CD4-positive, alpha-beta T cell treated with Interleukin-4 for 1 hour (primary cell): ENCODE measurements at regions not wholly inside any gene's neighbourhood (a gene's known extent, or its start where the extent isn't known, plus 50 kb on each side); places are given as distances from the start of the nearest gene placed in this dataset.

Experiments
- DNase-seq, 2 donors: peaks; one replicate each; pipeline ENCODE4 v3.0.0-alpha.2; 2020 to 2022

DNA sequence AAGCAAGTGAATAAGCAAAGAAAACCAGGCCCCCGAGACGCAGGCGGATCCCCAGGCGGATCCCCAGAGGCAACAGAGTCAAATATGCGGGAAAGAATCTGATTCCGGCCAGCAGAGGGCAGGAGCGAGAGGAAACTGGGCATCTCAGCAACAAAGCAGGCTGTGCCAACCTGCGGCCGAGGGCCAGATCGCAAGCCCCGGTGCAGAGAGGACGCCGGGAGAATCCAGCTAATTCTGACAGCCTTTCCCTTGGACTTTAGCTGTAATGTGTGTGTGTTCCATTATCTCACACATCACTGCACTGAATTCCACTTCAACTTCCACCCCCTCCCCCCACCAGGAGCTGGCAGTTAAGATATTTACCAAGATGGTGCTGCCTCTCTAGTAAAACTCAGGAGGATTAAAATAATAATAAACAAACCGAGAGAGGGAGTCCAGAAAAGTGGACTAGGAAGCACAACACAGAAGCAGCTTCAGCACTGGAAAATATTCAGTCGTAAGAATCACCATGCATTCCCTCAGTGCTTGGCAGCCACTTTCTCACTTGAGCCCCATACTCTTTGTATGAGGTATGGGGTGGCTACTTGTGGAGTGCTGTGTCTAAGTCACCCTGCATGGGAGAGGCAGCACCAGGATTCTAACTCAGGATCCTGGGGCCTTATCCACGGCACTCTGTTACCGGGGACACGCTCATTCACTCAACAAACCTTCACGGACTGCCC is 66.2 kb upstream of the SNX9 start:
- peak; percentile 80 to 85 for DNase-seq

- DNase-seq = peak in 1 of 2 donors; percentile 57
These were observed 65.3 kb upstream of the SNX9 start for GRCh38 chr6:157757430-157758403.

GRCh38 chr6:157758516-157759023 is 64.5 kb upstream of the SNX9 start:
- DNase-seq = no peak

DNA sequence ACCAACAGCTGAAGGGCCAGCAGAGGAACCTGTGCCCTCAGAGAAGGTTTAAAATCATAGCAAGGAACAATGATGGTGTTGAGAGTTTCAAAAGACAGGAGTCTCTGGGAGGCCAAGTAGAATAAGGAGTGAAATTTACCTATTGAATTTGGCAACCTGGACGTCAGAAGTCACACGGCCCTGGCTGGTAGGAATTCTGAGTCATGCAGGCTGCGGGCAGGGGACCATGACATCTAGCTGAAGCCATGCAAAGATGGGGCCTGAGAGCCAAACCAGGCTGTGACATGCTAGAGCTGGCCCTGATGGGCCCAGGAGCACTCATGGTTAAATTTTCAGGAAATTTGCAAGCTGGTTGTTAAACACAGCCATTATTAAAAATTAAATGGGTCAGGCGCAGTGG is 64.0 kb upstream of the SNX9 start:
- DNase-seq = no peak

DNA sequence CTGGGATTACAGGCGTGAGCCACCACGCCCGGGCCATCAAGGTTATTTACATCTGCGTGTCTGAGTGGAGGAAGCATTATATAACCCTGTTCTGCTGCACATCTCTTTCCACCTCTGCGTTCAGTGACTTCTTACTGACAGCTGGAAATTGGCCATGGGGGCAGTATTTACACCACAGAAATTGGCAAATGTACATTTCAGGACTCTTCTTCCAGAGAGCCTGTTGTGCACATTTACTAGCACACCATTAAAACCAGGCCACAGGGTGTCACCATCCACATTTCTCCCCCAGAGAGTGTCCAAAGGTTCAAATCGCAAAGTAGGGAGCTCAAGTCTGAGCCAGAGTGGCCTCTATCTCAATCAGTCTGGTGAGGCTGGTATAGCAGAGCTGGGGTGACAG is 62.9 kb upstream of the SNX9 start:
- no peak for DNase-seq

DNA sequence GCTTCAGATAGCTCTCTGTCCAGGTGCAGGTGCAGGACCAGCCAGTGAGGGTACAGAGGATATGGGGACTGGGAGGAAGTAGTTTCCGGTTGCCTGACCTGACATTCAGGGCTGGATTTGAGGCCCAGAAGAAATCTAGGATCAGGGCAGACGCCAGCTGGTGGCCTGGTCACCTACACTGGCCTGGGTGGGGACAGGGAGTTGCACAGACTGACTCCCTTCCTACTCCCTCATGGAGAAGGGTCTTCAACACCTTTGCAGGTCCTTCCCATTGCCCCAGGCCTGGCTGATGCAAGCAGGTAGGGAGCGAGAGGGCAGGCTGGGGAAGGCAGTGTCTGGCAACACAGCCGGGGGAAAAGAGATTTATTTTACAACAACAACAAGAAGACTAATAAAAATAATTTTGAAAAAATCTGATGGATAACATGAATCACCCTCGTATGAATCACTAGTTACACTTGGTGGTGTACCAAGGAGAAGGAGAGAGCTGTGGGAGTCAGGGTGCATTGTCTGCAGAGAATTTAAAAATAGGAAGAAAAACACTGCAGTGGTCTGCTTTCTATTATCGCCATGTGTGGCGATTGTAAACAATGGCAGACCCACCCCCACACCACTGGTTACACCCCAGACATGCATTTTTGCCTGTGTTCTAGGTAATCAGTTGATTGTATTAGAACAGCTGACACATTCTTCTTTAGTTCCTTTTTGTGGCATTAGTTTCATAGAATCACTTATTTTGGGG is 62.3 kb upstream of the SNX9 start:
- peak in 1 of 2 donors; percentile 58 for DNase-seq

GRCh38 chr6:157761331-157761921 is 61.6 kb upstream of the SNX9 start:
- peak; percentile 57 to 75 for DNase-seq

DNA sequence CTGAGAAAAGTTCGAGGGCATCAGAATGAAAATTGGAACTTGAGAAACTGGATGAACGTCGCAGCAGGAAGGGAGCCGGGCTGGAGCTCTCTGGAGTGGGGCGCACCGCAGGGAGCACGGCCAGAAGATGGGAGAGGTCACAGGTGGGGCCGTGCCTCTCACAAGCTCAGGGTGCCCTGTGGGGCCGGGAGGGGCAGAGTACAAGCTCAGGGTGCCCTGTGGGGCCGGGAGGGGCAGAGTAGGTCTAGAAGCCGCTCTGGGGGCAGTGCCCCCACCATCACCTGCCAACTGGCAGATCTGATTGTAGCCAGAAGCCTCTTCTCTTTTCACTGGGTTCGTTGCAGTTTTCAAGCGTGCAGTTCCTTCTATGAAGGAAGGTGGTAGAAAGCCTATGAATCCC is 61.1 kb upstream of the SNX9 start:
- no peak for DNase-seq

- peak; percentile 25 to 51 for DNase-seq
These were observed 60.4 kb upstream of the SNX9 start for GRCh38 chr6:157762636-157763035.

- peak; percentile 13 to 39 for DNase-seq
These were observed 59.7 kb upstream of the SNX9 start for GRCh38 chr6:157763129-157763903.

DNA sequence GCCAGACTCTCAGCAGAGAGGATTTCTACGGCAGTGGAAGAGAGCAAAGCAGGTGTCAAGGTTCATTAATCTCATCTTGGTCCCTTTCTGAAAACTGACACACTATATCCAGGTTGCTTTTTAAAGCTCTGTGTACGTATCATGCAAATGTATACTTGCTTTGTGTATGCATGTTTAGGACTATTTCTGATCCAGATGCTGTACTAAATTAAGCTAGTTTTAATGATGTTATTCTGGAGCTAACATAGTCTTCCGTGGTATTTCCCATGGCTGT is 59.2 kb upstream of the SNX9 start:
- DNase-seq = no peak

DNA sequence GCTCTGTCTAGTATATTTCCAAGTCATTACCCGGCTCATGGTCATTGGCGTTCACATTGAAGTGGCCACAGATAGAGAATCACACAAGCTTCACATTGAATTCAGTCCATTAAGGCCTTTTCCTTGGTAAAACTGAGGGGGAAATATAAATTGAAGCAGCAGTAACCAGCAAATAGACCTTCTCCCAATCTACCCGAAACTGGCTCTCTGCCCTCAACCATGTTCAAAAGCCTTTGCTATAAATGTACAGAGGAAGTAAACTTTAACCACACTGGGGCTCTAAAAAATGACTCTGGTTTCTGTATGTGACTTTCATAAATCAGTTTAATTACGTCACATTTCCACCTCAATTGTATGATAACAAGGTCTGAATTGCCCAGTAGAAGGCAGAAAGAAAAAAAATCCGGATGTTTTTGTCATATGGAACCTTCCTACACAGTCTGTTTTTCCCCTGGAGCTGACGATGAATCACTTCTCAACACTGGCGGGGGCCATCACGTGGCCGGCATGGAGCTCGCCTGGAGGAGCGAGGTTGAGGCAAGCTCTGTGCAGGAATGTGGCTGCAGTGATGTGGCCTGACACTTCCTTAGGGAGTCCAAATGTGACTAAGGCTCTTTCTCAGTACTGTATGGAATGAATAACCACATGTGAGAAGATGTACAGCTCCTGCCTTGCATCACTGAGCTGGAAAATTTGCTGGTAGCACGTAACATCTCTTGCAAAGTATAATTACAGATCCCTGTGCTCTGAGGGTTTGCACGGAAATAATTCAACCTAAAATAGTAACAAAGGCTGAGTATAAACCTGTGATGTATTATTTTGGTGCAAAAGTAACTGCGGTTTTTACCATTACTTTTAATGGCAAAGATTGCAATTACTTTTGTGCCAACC is 58.6 kb upstream of the SNX9 start:
- peak; percentile 89 to 90 for DNase-seq

- no peak for DNase-seq
These were observed 55.9 kb upstream of the SNX9 start for GRCh38 chr6:157766901-157767774.

GRCh38 chr6:157767775-157768156 is 55.3 kb upstream of the SNX9 start:
- no peak for DNase-seq

DNA sequence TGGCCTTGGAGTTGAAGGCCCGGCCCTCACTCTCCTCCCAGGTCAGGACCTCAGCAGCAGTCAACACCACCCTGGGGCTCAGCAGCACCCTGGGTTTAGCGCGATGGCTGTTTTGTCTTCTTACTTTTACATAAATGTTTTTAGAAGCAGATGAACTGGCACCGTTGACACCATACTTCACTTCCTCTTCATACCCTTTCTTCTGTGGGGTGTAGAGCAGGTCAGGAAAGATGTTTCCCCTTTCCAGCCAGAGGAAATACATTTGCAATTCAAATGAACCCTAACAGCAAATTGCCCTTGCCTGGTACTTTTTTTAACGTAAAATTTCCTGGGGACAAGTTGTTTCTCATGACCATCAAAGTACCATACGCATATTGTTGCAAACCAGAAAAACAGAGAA is 54.7 kb upstream of the SNX9 start:
- peak; percentile 28 to 49 for DNase-seq

GRCh38 chr6:157768863-157769551 is 54.0 kb upstream of the SNX9 start:
- DNase-seq = no peak

DNA sequence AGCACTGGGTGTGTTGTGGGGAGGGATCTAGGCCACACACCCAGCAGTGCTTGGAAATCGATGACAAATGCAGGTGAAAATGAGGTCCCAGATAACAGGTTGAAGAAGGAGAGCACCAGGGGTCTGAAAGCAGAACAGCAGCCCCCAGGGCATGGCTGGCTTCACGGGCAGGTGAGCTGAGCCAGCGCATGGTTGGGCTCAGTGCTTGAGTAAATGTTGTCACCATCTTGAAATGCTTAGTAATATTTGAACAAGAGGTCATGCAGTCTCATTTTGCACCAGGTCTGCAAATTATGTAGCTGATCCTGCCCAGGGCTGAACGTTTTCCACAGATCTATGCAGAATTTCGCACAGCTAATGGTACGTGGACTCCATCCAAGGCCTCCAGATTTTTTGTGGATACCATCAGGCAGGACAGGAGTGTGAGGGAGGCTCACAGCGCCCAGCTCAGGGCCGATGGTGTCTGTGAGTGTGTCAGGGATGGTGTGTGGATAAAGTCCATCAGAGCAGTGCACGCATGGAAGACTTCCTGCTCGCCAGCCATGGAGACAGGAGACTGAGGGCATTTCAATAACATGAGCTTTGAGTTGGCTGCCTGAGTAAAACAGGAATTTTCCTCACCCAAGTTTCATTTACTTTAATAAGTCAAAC is 53.1 kb upstream of the SNX9 start:
- no peak for DNase-seq

- no peak for DNase-seq
These were observed 52.1 kb upstream of the SNX9 start for GRCh38 chr6:157770946-157771345.

GRCh38 chr6:157772820-157773219 is 50.2 kb upstream of the SNX9 start:
- DNase-seq = no peak
